DOHH2 (cell line): ENCODE measurements at regions not wholly inside any gene's neighbourhood (a gene's known extent, or its start where the extent isn't known, plus 50 kb on each side); places are given as distances from the start of the nearest gene placed in this dataset.

ENCODE experiments used
- H3F3A ChIP-seq: fragments of 200-600 bp; sonication (generic), shearing (Covaris generic); 2 replicates; pipeline ENCODE4 v1.6.0; 2016; ENCODE audit warnings: antibody characterized with exemption, mild to moderate bottlenecking; ENCODE audit not compliant: control insufficient read depth, insufficient read depth
- H3K27ac ChIP-seq: fragments of 200-600 bp; sonication (generic); 2 replicates; pipeline ENCODE4 v1.5.1; 2014; ENCODE audit warnings: low read depth, mild to moderate bottlenecking, low read length, moderate library complexity
- H3K27me3 ChIP-seq: fragments of 200-600 bp; sonication (generic); 2 replicates; pipeline ENCODE4 v1.6.1; 2014; ENCODE audit warnings: mild to moderate bottlenecking, low read length, mixed read lengths; ENCODE audit not compliant: control insufficient read depth
- H3K36me3 ChIP-seq: fragments of 200-600 bp; sonication (generic); 2 replicates; pipeline ENCODE4 v1.6.1; 2014; ENCODE audit warnings: mild to moderate bottlenecking, low read length, moderate library complexity, mixed read lengths; ENCODE audit not compliant: control insufficient read depth
- H3K4me1 ChIP-seq: fragments of 200-600 bp; sonication (generic); 2 replicates; pipeline ENCODE4 v1.6.1; 2014; ENCODE audit warnings: mild to moderate bottlenecking, low read length, mixed read lengths; ENCODE audit not compliant: control insufficient read depth
- H3K4me2 ChIP-seq: fragments of 200-600 bp; sonication (generic); 2 replicates; pipeline ENCODE4 v1.6.0; 2014; ENCODE audit warnings: mild to moderate bottlenecking, low read length, moderate library complexity
- H3K4me3 ChIP-seq: fragments of 200-600 bp; sonication (generic); 2 replicates; pipeline ENCODE4 v1.5.1; 2014; ENCODE audit warnings: mild to moderate bottlenecking, low read length, mixed read lengths
- H3K79me2 ChIP-seq: fragments of 200-600 bp; sonication (generic); 2 replicates; pipeline ENCODE4 v1.6.1; 2014; ENCODE audit warnings: mild to moderate bottlenecking, low read length, mixed read lengths; ENCODE audit not compliant: control insufficient read depth
- H3K9me2 ChIP-seq: fragments of 200-600 bp; sonication (generic); replicated peaks from 2 replicates; pipeline ENCODE4 v1.6.1; 2014; ENCODE audit warnings: mild to moderate bottlenecking, low read length, mixed read lengths; ENCODE audit not compliant: control insufficient read depth
- H3K9me3 ChIP-seq: fragments of 200-600 bp; sonication (generic); 2 replicates; pipeline ENCODE4 v1.6.1; 2014; ENCODE audit warnings: antibody characterized with exemption, low read length, mixed read lengths; ENCODE audit not compliant: control insufficient read depth, insufficient read depth
- H4K20me1 ChIP-seq: fragments of 200-600 bp; sonication (generic); 2 replicates; pipeline ENCODE4 v1.6.0; 2014; ENCODE audit warnings: low read depth, mild to moderate bottlenecking, antibody characterized with exemption, low read length, moderate library complexity; ENCODE audit not compliant: control insufficient read depth, insufficient read depth
- CTCF ChIP-seq: fragments of 200-600 bp; sonication (generic); IDR thresholded peaks from one replicate; pipeline ENCODE4 v1.5.1; 2014; ENCODE audit warnings: antibody characterized with exemption, mild to moderate bottlenecking, low read depth, low read length; ENCODE audit not compliant: poor library complexity, severe bottlenecking
- EZH2phosphoT487 ChIP-seq: fragments of 200-600 bp; sonication (generic); IDR thresholded peaks from 2 replicates; pipeline ENCODE4 v1.6.1; 2017; ENCODE audit warnings: borderline replicate concordance, mild to moderate bottlenecking, antibody characterized with exemption, low read length, moderate library complexity, mixed read lengths

- Histone ChIP-seq H3K27me3 (peaks cover 4% of the 10 kb centered on the region), H3F3A (no peaks in the 10 kb centered on the region), H3K4me2 (no peak overlapping the region), H3K27ac (no peak overlapping the region), H4K20me1 (no peaks in the 10 kb centered on the region), H3K9me2 (no peaks in the 10 kb centered on the region), H3K4me3 (no peak overlapping the region), H3K9me3 (no peaks in the 10 kb centered on the region), H3K36me3 (no peaks in the 10 kb centered on the region), H3K79me2 (no peaks in the 10 kb centered on the region), H3K4me1 (no peaks in the 10 kb centered on the region)
- TF ChIP-seq CTCF (no peak), EZH2phosphoT487 (no peak)
Observed at GRCh38 chr1:192876633-192877032, 67.8 kb downstream of the RGS2 start.

- TF ChIP-seq CTCF = no peak
- no peak for TF ChIP-seq EZH2phosphoT487
- Histone ChIP-seq H4K20me1 (no peaks in the 10 kb centered on the region), H3K4me2 (no peak overlapping the region), H3K79me2 (no peaks in the 10 kb centered on the region), H3K9me3 (no peaks in the 10 kb centered on the region), H3K36me3 (no peaks in the 10 kb centered on the region), H3F3A (no peaks in the 10 kb centered on the region), H3K27ac (no peak overlapping the region), H3K4me3 (no peak overlapping the region), H3K4me1 (no peaks in the 10 kb centered on the region), H3K9me2 (no peaks in the 10 kb centered on the region), H3K27me3 (peaks cover 4% of the 10 kb centered on the region)
Observed at GRCh38 chr1:192877283-192877886, 68.5 kb downstream of the RGS2 start.

DNA sequence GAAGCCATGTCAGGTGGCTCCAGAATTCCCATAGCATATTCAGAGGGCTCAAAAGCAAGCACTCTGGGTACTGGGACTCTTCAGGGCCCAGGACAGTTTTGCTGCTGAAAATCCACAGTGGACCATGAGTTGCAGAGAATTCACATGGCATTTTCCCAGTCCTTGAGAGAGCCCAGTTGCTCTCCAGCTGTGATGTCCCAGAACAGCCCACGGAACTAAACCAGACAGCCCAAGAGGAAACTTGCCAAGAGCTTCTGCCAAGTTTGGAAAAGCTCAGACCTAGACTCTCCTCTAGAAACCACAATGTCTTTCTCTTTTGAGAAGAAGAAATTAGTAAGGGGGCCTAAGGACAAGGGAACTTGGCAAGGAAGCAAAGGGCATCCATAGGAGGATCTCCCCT lies 69.4 kb downstream of the RGS2 start:
- Histone ChIP-seq H3K9me3 (no peaks in the 10 kb centered on the region), H3F3A (no peaks in the 10 kb centered on the region), H3K9me2 (no peaks in the 10 kb centered on the region), H3K4me2 (no peak overlapping the region), H3K27ac (no peak overlapping the region), H3K79me2 (no peaks in the 10 kb centered on the region), H3K27me3 (peaks cover 4% of the 10 kb centered on the region), H3K4me1 (no peaks in the 10 kb centered on the region), H3K36me3 (no peaks in the 10 kb centered on the region), H3K4me3 (no peak overlapping the region), H4K20me1 (no peaks in the 10 kb centered on the region)
- TF ChIP-seq EZH2phosphoT487 (no peak), CTCF (no peak)

GRCh38 chr1:192879406-192879805 lies 70.6 kb downstream of the RGS2 start:
- Histone ChIP-seq H3K4me3 (no peak overlapping the region), H3K79me2 (no peaks in the 10 kb centered on the region), H3K4me2 (no peak overlapping the region), H3F3A (no peaks in the 10 kb centered on the region), H3K4me1 (no peaks in the 10 kb centered on the region), H3K27ac (no peak overlapping the region), H3K9me3 (no peaks in the 10 kb centered on the region), H4K20me1 (no peaks in the 10 kb centered on the region), H3K9me2 (no peaks in the 10 kb centered on the region), H3K27me3 (peaks cover 4% of the 10 kb centered on the region), H3K36me3 (no peaks in the 10 kb centered on the region)
- no peak for TF ChIP-seq CTCF
